Osteocyte (in vitro differentiated cells): ENCODE measurements at regions not wholly inside any gene's neighbourhood (a gene's known extent, or its start where the extent isn't known, plus 50 kb on each side); places are given as distances from the start of the nearest gene placed in this dataset.
"Not testable (repeated sequence)": the region's sequence is repeated elsewhere in the genome, so short reads cannot be mapped to it uniquely, and the experiment has no call there.

Experiments used
- DNase-seq: peaks from one replicate; pipeline ENCODE4 v3.0.0; 2021; ENCODE audit warnings: mixed read lengths; ENCODE audit not compliant: unreplicated experiment; ENCODE audit errors: extremely low spot score
- H3K27ac Mint-ChIP-seq: one replicate; pipeline ENCODE4 v1.8.0; 2021; ENCODE audit warnings: mild to moderate bottlenecking, mixed read lengths; ENCODE audit not compliant: unreplicated experiment
- H3K27me3 Mint-ChIP-seq: one replicate; pipeline ENCODE4 v1.8.0; 2021; ENCODE audit warnings: mixed read lengths; ENCODE audit not compliant: unreplicated experiment
- H3K36me3 Mint-ChIP-seq: one replicate; pipeline ENCODE4 v1.8.0; 2021; ENCODE audit warnings: mixed read lengths; ENCODE audit not compliant: unreplicated experiment
- H3K4me1 Mint-ChIP-seq: one replicate; pipeline ENCODE4 v1.8.0; 2021; ENCODE audit warnings: mixed read lengths; ENCODE audit not compliant: unreplicated experiment
- H3K4me3 Mint-ChIP-seq: one replicate; pipeline ENCODE4 v1.8.0; 2021; ENCODE audit warnings: mild to moderate bottlenecking, moderate library complexity, mixed read lengths; ENCODE audit not compliant: unreplicated experiment
- H3K9me3 Mint-ChIP-seq: one replicate; pipeline ENCODE4 v1.8.0; 2021; ENCODE audit warnings: mixed read lengths; ENCODE audit not compliant: unreplicated experiment

DNA sequence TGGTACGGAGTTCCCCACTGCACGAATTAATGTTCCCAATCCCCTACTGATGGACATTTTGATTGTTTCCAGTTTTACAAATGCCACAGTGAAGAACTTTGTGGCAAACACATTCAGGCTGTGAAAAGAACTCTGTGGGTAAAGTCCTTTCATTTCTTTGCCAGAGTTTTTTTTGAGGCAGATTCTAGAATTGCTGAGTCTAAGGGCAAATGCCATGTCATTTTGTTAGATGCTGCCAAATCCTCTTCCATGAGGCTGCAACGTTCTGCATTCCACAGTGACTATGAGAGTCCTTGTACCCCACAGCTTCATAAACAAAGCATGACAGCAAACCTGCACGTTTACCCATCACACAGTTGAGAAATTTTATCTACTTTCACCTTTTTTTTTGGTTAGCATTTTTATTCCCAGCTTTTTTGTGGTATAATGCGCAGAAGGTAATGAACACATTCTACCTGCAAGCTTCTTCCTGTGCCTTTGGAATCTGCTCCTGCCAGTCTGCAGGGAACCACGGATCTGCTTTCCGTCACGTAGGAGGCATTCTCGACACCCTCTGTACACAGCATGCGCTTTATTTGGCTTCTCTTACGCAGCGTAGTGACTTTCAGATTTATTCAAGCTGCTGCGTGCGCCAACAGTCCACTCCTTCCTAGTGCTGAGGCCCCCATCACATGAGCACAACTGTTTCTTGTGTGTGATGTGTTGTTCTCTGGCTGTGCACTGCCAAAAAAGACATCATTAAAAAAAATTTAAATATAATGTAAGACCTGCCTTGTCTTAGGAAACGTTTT, 51.2 kb upstream of the TNK2 start:
- not testable (repeated sequence) for H3K27ac Mint-ChIP-seq, H3K4me3 Mint-ChIP-seq, H3K9me3 Mint-ChIP-seq, DNase-seq, H3K27me3 Mint-ChIP-seq
- peaks cover 10% of the 10 kb centered on the region for H3K4me1 Mint-ChIP-seq
- peaks cover 14% of the 10 kb centered on the region for H3K36me3 Mint-ChIP-seq

DNA sequence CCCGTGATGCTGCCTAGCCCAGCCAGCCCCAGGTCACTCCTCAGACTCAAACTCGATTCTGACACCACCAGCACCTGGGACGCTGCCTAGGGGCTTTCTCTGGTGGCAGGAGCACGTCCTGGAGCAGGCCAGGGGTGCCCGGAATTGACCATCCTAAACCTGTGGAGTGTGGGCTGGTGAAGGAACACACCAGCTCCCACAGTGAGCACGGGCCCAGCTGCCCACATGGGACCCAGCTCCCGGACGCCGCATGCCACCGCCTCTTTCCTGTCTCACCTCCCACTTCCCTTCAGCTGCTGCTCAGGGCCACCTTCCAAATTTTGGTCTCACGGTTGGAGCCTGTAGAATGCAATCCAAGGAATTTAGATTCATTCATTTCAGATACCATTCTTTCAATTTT, 50.4 kb upstream of the TNK2 start:
- not testable (repeated sequence) for H3K27me3 Mint-ChIP-seq, H3K9me3 Mint-ChIP-seq, H3K27ac Mint-ChIP-seq, H3K4me3 Mint-ChIP-seq
- H3K36me3 Mint-ChIP-seq: peaks cover 13% of the 10 kb centered on the region
- peak; percentile 79 for DNase-seq
- H3K4me1 Mint-ChIP-seq: peaks cover 10% of the 10 kb centered on the region
